ENCODE measurements at regions not wholly inside any gene's neighbourhood (a gene's known extent, or its start where the extent isn't known, plus 50 kb on each side); places are given as distances from the start of the nearest gene placed in this dataset.

GRCh38 chr13:61151062-61151461 is 264.6 kb downstream of the PCDH20 start:
- TF ChIP-seq, protein P1, sequence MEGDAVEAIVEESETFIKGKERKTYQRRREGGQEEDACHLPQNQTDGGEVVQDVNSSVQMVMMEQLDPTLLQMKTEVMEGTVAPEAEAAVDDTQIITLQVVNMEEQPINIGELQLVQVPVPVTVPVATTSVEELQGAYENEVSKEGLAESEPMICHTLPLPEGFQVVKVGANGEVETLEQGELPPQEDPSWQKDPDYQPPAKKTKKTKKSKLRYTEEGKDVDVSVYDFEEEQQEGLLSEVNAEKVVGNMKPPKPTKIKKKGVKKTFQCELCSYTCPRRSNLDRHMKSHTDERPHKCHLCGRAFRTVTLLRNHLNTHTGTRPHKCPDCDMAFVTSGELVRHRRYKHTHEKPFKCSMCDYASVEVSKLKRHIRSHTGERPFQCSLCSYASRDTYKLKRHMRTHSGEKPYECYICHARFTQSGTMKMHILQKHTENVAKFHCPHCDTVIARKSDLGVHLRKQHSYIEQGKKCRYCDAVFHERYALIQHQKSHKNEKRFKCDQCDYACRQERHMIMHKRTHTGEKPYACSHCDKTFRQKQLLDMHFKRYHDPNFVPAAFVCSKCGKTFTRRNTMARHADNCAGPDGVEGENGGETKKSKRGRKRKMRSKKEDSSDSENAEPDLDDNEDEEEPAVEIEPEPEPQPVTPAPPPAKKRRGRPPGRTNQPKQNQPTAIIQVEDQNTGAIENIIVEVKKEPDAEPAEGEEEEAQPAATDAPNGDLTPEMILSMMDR (conservative IDR thresholded peaks at IDR 0.05; ENCODE audit: low read length) = no peak
- no peak for TF ChIP-seq EZH2phosphoT487 (IDR thresholded peaks at IDR 0.05; ENCODE audit: borderline replicate concordance, low read depth, low read length)
